Stimulated activated effector memory CD8-positive, alpha-beta T cell treated with anti-CD3 and anti-CD28 coated beads, Interleukin-12 subunit alpha, Interleukin-12 subunit beta, amount 100 ng/mL, for 72 hours (primary cell): ENCODE measurements at regions not wholly inside any gene's neighbourhood (a gene's known extent, or its start where the extent isn't known, plus 50 kb on each side); places are given as distances from the start of the nearest gene placed in this dataset.
"Not testable (repeated sequence)": the region's sequence is repeated elsewhere in the genome, so short reads cannot be mapped to it uniquely, and the experiment has no call there.

ENCODE experiments used
- ATAC-seq: fragments of 150-1000 bp; cut with Tn5 transposase; 2 replicates; pipeline ENCODE4 v1.10.0; 2021
- DNase-seq, 2 donors: peaks; one replicate each; pipeline ENCODE4 v3.0.0; 2021 to 2022; ENCODE audit warnings: low spot score in 2 of 2
- H3K27ac Mint-ChIP-seq: one replicate; pipeline ENCODE4 v1.8.0; 2022; ENCODE audit warnings: mild to moderate bottlenecking, mixed read lengths
- H3K36me3 Mint-ChIP-seq: one replicate; pipeline ENCODE4 v1.8.0; 2022; ENCODE audit warnings: mild to moderate bottlenecking, mixed read lengths
- H3K4me1 Mint-ChIP-seq: one replicate; pipeline ENCODE4 v1.8.0; 2022; ENCODE audit warnings: mixed read lengths
- H3K4me3 Mint-ChIP-seq: one replicate; pipeline ENCODE4 v1.8.0; 2022; ENCODE audit warnings: mild to moderate bottlenecking, mixed read lengths
- H3K9me3 Mint-ChIP-seq: one replicate; pipeline ENCODE4 v1.8.0; 2022; ENCODE audit warnings: mixed read lengths

DNA sequence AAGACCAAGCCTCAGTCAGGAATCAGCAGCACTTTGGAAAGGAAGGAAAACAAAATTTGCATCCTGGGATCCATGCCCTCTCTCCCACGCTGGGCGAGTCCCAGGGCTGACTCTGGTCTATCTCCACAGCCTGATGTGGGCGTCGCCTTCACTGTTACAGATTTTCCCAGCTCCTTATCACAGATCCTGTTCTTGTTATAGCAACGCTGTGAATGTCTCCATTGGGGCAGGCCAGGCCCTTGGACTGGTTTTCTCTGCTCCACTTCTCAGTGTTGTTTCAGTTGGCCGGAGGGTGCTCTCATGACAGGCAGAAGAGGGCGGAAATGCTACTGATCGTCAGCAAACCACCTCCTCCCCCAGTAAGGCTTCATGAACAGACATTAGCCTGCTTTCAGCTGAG lies 127.9 kb upstream of the CDH11 start:
- Mint-ChIP-seq H3K4me1 (no peaks in the 10 kb centered on the region), H3K36me3 (no peaks in the 10 kb centered on the region), H3K27ac (no peak overlapping the region), H3K9me3 (peaks cover 8% of the 10 kb centered on the region), H3K4me3 (no peak overlapping the region)
- no peak for DNase-seq
- no peak for ATAC-seq

DNA sequence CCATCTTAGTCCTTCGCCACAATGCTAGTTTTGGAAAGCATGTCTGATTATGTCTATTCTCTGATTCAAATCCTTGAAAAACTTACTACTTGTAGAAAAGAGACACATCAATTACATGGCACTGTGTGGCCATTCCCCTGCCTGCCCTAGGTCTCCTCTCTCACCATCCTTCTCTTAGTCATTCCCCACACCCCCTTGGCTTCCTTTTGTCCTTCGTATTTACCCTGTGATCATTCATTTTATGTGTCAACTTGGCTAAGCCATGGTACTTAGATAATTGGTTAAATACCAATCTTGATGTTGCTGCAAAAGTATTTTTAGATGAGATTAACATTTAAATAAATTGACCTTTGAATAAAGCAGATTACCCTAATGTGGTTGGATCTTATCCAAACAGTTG lies 122.9 kb upstream of the CDH11 start:
- H3K4me3 Mint-ChIP-seq = no peak overlapping the region
- H3K4me1 Mint-ChIP-seq = no peaks in the 10 kb centered on the region
- H3K9me3 Mint-ChIP-seq = peaks cover 11% of the 10 kb centered on the region
- no peaks in the 10 kb centered on the region for H3K36me3 Mint-ChIP-seq
- DNase-seq (no peak), ATAC-seq (no peak)
- no peak overlapping the region for H3K27ac Mint-ChIP-seq

DNA sequence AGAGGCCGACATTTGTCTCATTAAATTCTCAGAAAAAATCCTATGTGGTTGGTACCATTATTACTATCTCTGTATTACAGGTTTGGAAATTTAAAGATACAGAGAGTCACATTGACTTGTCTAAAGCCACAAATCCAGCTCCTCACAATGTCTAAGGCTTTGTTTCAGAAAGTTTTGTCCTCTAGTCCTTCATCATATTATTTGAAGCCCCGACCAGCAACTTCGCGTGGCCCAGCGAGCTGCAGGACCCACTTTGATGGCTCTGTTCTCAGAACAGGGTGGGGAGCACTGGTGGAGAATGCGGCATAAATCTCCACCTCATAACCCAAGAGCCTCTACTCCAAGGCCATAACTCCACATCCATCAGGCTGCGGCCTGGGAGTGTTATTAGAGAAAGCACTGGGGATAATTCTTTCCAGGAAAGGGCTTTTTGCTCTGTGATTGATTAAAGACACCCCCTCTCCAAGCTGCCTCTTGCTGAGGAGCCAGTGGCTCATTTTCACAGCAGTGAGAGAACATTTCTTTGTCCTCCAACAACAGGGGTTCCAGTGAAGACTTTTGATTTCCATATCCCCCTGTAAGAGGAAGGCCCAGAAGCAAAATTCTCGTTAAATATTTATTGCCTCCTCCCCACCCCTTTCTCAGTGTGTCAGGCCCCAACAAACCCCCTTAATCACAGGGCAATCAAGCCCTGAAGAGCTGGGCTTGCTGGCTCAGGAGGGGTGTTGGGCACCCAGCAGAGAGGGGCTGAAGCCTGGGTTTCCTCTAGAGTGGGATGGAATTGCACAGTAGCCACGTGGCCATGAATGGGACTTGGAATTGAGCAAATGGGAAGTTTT lies 113.7 kb upstream of the CDH11 start:
- ATAC-seq (no peak), DNase-seq (no peak)
- Mint-ChIP-seq H3K4me3 (no peak overlapping the region), H3K9me3 (peaks cover 29% of the 10 kb centered on the region), H3K36me3 (no peaks in the 10 kb centered on the region), H3K27ac (no peak overlapping the region), H3K4me1 (no peaks in the 10 kb centered on the region)

DNA sequence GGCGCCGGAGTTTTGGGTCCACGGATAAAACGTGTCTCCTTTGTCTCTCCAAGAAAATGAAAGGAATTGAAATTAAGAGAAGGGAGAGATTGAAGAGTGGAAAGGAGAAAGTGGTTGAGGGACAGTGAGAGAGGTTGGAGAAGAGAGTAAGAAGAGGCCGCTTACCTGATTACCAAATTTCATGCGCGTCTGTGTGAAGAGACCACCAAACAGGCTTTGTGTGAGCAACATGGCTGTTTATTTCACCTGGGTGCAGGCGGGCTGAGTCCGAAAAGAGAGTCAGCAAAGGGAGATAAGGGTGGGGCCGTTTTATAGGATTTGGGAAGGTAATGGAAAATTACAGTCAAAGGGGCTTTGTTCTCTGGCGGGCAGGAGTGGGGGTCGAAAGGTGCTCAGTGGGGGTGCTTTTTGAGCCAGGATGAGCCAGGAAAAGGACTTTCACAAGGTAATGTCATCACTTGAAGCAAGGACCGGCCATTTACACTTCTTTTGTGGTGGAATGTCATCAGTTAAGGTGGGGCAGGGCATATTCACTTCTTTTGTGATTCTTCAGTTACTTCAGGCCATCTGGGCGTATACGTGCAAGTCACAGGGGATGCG lies 113.0 kb upstream of the CDH11 start:
- H3K4me1 Mint-ChIP-seq, H3K27ac Mint-ChIP-seq, ATAC-seq, DNase-seq, H3K4me3 Mint-ChIP-seq, H3K36me3 Mint-ChIP-seq: not testable (repeated sequence)
- peaks cover 29% of the 10 kb centered on the region for H3K9me3 Mint-ChIP-seq

DNA sequence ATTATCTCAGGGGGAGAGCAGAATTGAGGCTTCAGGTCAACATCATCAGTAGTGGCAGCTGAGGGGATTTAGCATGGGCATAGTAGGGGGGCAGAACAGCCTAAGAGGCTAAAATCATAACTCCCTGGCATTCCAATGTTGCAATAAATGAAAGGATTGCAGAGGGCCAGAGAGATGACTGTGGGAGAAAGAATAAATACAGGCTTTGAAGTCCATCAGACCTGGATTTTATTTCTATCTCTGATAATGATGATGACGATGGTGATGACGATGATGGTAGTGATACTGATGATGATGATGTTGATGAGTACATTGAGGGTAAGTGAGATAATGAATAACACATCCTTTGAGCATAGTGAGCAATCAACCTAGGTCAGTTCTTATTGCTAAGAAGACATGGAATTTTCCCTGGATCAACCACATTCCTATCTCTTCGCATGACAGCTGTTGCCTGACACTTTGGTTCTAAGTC lies 107.4 kb upstream of the CDH11 start:
- Mint-ChIP-seq H3K9me3 (peaks cover 31% of the 10 kb centered on the region), H3K36me3 (no peaks in the 10 kb centered on the region)

DNA sequence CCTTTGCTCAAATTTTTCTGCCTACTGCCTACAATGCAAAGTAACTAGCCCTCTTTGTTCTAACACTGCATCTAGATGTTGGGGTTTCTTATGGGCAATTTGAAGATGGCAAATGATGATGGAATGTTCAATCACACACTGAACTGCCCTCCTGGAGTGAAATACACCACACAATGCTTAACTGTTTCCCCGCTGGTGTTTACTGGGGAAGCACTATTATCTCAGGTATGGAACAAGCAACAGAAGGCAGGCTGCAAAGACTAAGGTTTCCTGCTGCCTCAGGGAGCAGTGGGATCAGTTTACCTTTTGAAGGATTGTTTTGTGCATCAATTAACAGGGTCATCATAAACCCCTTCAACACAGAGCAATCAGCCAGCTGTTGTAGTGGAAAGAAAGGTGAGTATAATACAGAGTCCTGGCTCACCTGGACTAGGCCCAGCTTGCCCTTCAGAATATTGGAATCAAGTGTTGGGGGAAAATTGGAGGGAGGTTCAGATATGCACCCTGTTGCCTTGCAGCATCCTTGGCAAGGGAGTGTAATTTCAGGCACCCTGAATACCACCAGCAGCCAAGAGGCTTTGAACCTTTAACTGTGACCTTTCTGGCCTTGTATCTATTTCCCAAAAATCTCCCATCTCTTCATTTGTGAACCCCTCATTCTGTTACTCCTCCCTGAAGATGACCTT lies 105.4 kb upstream of the CDH11 start:
- Mint-ChIP-seq H3K9me3 (peaks cover 31% of the 10 kb centered on the region), H3K36me3 (no peaks in the 10 kb centered on the region), H3K4me3 (no peak overlapping the region), H3K4me1 (no peaks in the 10 kb centered on the region), H3K27ac (no peak overlapping the region)
- ATAC-seq = no peak
- DNase-seq = no peak

More for the DNA sequence above, 107.4 kb upstream of the CDH11 start:
- no peak for DNase-seq
- no peaks in the 10 kb centered on the region for H3K4me1 Mint-ChIP-seq
- H3K4me3 Mint-ChIP-seq = no peak overlapping the region
- no peak overlapping the region for H3K27ac Mint-ChIP-seq
- no peak for ATAC-seq

DNA sequence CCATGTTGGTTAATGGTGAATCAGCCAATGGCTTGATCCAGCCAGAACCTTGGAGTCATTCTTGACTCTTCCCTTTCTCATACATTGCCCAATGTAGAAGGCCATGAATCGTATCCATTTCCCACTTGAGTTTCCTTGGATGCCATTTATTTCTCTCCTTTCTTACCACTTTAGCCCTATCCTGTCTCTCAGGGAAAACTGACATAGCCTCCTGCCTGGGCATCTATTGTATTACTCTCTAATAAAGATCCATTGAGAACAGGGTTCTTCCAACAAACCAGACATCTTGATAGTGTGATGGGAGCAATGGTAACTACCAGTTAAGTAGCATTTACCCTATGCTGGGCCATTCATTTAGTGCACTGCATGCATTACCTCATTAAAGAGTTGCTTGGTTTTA lies 104.2 kb upstream of the CDH11 start:
- Mint-ChIP-seq H3K36me3 (no peaks in the 10 kb centered on the region), H3K9me3 (peaks cover 19% of the 10 kb centered on the region), H3K27ac (no peak overlapping the region), H3K4me3 (no peak overlapping the region), H3K4me1 (no peaks in the 10 kb centered on the region)
- DNase-seq (no peak), ATAC-seq (no peak)

DNA sequence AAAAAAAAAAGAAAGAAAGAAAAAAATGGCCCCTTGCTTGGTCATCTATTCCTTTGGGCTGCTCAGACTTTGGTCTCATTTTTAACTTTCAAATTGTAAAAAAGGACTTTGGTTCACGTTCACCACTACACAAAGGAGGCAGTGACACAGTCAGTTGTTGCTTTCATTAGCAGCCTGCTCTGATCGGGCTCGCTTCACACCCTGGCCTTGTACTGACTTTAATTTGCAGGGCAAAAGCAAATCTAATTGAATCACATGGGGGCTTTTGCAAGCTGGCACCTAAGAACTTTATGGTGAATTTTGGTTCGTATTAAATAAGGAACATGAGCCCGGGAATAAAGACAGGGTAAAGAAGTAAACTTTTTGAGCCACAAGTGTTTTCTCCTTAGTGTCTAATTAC lies 103.6 kb upstream of the CDH11 start:
- Mint-ChIP-seq H3K4me1 (no peaks in the 10 kb centered on the region), H3K4me3 (no peak overlapping the region), H3K27ac (no peak overlapping the region), H3K9me3 (peaks cover 19% of the 10 kb centered on the region), H3K36me3 (no peaks in the 10 kb centered on the region)
- ATAC-seq (no peak), DNase-seq (no peak)

DNA sequence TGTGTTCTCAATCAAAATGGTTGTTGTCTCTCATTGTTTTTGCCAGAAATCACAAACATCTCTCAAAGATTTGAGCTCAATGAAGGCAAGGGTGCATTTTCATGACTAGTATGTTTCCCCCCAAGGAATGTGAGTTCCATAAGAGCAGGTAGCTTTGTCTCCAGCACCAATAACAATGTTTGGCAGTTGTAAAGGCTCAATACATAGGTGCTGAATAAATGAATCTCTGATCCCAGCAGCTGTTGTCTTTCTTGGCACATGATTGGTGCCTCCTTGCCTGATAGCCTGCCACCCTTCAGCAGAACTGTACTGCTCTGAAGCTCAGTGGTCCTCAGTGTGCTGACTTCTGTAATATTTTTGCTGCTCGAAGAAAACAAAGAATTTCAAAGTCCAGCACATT lies 103.1 kb upstream of the CDH11 start:
- Mint-ChIP-seq H3K36me3 (no peaks in the 10 kb centered on the region), H3K4me1 (no peaks in the 10 kb centered on the region), H3K4me3 (no peak overlapping the region), H3K27ac (no peak overlapping the region), H3K9me3 (peaks cover 19% of the 10 kb centered on the region)
- ATAC-seq (no peak), DNase-seq (no peak)

DNA sequence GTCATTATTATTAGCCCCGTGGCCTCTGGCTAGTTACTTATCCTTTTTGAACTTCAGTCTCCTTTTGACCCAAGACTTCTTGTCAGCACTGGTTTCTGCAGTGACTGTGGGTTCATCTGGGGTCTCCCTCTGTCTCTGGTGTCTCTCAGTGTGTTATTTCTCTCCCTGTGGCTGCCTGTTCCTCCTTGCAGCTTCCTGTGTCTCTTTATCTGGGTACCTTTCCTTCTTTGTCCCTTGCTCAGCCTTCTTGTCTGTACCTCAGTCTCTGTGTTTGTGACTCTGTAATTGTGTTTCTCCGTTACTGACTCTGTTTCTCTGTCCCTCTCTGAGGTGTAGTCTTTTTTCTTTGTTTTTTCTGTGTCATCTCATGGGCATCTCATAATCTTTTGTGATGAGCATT lies 102.6 kb upstream of the CDH11 start:
- no peaks in the 10 kb centered on the region for H3K36me3 Mint-ChIP-seq
- peaks cover 19% of the 10 kb centered on the region for H3K9me3 Mint-ChIP-seq
- ATAC-seq (no peak), DNase-seq (no peak)
- H3K4me1 Mint-ChIP-seq = no peaks in the 10 kb centered on the region
- H3K27ac Mint-ChIP-seq = no peak overlapping the region
- H3K4me3 Mint-ChIP-seq = no peak overlapping the region

DNA sequence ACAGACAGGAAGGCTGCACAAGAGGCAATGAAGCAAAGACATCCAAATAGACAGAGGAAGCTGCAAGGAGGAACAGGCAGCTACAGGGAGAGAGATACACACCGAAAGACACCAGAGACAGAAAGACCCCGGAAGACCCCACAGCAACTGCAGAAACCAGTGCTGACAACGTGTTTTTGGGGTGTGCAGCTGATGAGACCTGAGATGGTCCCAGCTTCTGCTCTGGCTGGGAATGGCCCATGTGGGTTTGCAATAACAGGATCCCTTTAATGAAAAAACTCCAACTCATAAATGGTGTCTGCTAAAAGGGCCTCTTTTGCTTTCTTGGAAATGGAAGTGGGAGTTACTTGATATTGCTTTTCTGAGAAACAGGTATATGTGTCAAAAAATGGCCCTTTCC lies 101.5 kb upstream of the CDH11 start:
- ATAC-seq (no peak), DNase-seq (no peak)
- Mint-ChIP-seq H3K4me3 (no peak overlapping the region), H3K9me3 (peaks cover 17% of the 10 kb centered on the region), H3K27ac (no peak overlapping the region), H3K4me1 (no peaks in the 10 kb centered on the region), H3K36me3 (no peaks in the 10 kb centered on the region)

DNA sequence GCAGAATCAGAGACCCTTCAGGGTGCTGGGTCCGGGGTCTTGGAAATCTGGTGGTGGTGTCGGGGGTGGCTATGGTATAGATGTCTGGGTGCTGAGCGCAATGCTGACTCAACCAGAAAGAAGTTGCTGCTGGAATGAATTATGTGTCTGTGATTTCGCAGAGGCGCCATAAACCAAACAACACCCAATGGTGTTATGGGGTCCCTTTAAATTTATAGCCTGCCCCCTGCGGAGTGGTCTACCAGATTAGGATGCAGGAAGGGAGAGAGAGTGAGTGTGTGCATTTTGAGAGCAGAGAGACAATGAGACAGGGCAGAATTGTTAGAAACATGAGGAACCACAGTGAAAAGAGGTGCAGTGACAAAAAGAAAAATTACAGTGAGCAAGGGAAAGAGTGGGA lies 100.7 kb upstream of the CDH11 start:
- H3K4me1 Mint-ChIP-seq = no peaks in the 10 kb centered on the region
- DNase-seq (no peak), ATAC-seq (no peak)
- H3K36me3 Mint-ChIP-seq = no peaks in the 10 kb centered on the region
- H3K4me3 Mint-ChIP-seq = no peak overlapping the region
- peaks cover 15% of the 10 kb centered on the region for H3K9me3 Mint-ChIP-seq
- H3K27ac Mint-ChIP-seq = no peak overlapping the region

DNA sequence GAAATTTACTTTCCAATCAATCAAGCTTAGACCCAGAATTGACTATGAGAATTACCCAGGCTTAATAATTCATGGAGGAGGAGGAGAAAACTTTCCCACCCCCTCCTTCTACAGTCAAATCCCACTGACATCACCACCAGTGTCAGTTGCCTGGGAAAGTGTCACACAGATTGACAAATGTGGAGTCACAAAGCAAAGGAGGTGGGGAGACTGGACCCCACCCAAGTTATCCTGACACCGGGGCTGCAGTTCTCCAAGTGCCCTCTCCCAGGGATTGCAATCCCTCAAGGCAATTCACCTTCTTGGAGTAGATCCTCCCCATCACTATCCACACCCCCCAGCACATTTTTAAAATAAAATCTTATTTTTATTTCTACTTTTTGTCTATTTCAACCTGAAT lies 100.2 kb upstream of the CDH11 start:
- no peak for ATAC-seq
- Mint-ChIP-seq H3K4me1 (no peaks in the 10 kb centered on the region), H3K36me3 (no peaks in the 10 kb centered on the region), H3K9me3 (peaks cover 17% of the 10 kb centered on the region), H3K4me3 (no peak overlapping the region), H3K27ac (no peak overlapping the region)
- DNase-seq = no peak

DNA sequence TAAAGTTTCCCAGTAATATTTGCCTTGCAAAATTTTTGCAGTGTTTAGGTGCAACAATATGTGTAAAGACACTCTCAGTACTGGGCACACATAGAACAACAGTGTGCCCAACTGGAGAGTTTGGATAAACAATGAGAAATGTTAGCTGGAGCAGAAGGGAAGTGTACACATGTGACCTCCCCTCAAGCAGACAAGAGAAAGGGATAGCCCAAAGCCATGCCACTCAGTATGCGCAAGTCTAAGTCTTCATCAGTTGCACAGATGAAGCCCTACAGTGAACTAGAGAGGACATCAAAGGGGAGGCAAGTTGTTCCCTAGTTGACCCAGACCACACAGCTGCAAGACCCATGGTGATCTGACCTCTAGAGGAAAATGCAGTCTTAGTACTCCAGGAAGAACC lies 97.9 kb upstream of the CDH11 start:
- ATAC-seq = no peak
- H3K27ac Mint-ChIP-seq = no peak overlapping the region
- H3K9me3 Mint-ChIP-seq = peaks cover 18% of the 10 kb centered on the region

DNA sequence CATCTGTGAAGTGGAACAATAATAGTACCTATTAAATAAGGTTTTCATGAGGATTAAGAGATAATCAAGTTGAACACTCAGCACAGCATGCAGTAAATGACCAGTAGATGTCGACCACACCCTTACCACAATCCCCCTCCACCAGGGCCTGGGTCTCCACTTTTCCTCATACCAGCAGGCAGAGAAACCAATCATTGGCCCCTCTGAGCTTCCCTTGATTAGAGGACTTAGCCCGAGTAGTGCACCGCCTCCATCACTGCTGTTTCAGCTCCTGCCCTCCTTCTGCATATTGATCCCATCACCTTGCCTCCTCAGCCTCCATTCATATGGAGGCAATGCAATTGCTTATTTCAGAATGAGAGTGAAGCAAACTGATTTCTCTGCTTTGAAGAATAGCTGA lies 96.5 kb upstream of the CDH11 start:
- Mint-ChIP-seq H3K4me1 (no peaks in the 10 kb centered on the region), H3K36me3 (no peaks in the 10 kb centered on the region), H3K9me3 (peaks cover 18% of the 10 kb centered on the region), H3K27ac (no peak overlapping the region), H3K4me3 (no peak overlapping the region)
- DNase-seq (no peak), ATAC-seq (no peak)

More for the DNA sequence above, 97.9 kb upstream of the CDH11 start:
- Mint-ChIP-seq H3K36me3 (no peaks in the 10 kb centered on the region), H3K4me3 (no peak overlapping the region), H3K4me1 (no peaks in the 10 kb centered on the region)
- DNase-seq = no peak
